AG20443 (cell line): ENCODE measurements at regions not wholly inside any gene's neighbourhood (a gene's known extent, or its start where the extent isn't known, plus 50 kb on each side); places are given as distances from the start of the nearest gene placed in this dataset.

Experiments used
- DNase-seq: peaks from one replicate; pipeline ENCODE4 v3.0.0; 2012; ENCODE audit warnings: low spot score, mixed read lengths

- no peak for DNase-seq
These were observed 56.9 kb downstream of the RDH14 start for GRCh38 chr2:18503376-18504228.

- no peak for DNase-seq
These were observed 58.3 kb downstream of the RDH14 start for GRCh38 chr2:18502142-18502541.

GRCh38 chr2:18501729-18502128, 58.7 kb downstream of the RDH14 start:
- DNase-seq, result no peak

GRCh38 chr2:18501156-18501555, 59.3 kb downstream of the RDH14 start:
- DNase-seq, result no peak

GRCh38 chr2:18500333-18500732, 60.1 kb downstream of the RDH14 start:
- DNase-seq, result no peak

- no peak for DNase-seq
These were observed 61.9 kb downstream of the RDH14 start for GRCh38 chr2:18498531-18498930.

GRCh38 chr2:18496516-18496915, 63.9 kb downstream of the RDH14 start:
- no peak for DNase-seq

- DNase-seq, result no peak
These were observed 65.4 kb downstream of the RDH14 start for GRCh38 chr2:18495058-18495457.

GRCh38 chr2:18492721-18493120, 67.7 kb downstream of the RDH14 start:
- DNase-seq, result no peak

GRCh38 chr2:18491577-18491976, 68.9 kb downstream of the RDH14 start:
- no peak for DNase-seq

GRCh38 chr2:18490901-18491300, 69.6 kb downstream of the RDH14 start:
- no peak for DNase-seq

GRCh38 chr2:18487106-18487913, 73.1 kb downstream of the RDH14 start:
- DNase-seq, result no peak

GRCh38 chr2:18484625-18485024, 75.8 kb downstream of the RDH14 start:
- no peak for DNase-seq

GRCh38 chr2:18483896-18484295, 76.6 kb downstream of the RDH14 start:
- DNase-seq, result no peak

GRCh38 chr2:18482666-18483065, 77.8 kb downstream of the RDH14 start:
- DNase-seq, result no peak

GRCh38 chr2:18479947-18480369, 80.5 kb downstream of the RDH14 start:
- DNase-seq, result peak; percentile 65

- no peak for DNase-seq
These were observed 83.2 kb downstream of the RDH14 start for GRCh38 chr2:18477293-18477692.

- no peak for DNase-seq
These were observed 84.0 kb downstream of the RDH14 start for GRCh38 chr2:18476484-18476883.

GRCh38 chr2:18475884-18476283, 84.6 kb downstream of the RDH14 start:
- DNase-seq, result no peak

- DNase-seq, result no peak
These were observed 85.8 kb downstream of the RDH14 start for GRCh38 chr2:18474700-18475099.

GRCh38 chr2:18473241-18474181, 86.9 kb downstream of the RDH14 start:
- peak; percentile 78 for DNase-seq

- no peak for DNase-seq
These were observed 92.6 kb downstream of the RDH14 start for GRCh38 chr2:18467749-18468360.
